ENCODE measurements at regions not wholly inside any gene's neighbourhood (a gene's known extent, or its start where the extent isn't known, plus 50 kb on each side); places are given as distances from the start of the nearest gene placed in this dataset.

- no peak for DNase-seq
Observed at GRCh38 chr1:103854279-103854678, 104.6 kb downstream of the AMY1C start.

- DNase-seq: no peak
Observed at GRCh38 chr1:103859721-103860120, 110.0 kb downstream of the AMY1C start.

- DNase-seq: no peak
Observed at GRCh38 chr1:103898576-103899345, 149.1 kb downstream of the AMY1C start.

DNA sequence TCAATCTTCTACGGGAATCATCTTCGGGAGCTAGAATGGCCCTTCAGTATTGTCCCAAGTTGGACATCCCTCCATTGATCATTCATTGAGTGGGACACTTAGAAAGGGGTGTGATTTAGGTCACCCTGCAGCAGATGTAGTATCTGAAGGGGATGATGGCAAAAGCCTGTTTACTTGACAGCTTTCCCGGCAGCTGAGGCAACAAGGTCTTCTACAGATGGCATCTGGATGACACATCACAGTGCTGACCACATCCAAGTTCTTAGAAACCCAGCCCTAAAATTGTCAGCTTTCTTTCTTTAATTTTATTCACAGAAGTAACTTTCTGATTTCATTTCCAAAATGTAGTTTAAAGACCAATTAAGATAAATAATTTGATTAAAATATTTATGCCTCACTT is 150.3 kb downstream of the AMY1C start:
- no peak for DNase-seq

DNA sequence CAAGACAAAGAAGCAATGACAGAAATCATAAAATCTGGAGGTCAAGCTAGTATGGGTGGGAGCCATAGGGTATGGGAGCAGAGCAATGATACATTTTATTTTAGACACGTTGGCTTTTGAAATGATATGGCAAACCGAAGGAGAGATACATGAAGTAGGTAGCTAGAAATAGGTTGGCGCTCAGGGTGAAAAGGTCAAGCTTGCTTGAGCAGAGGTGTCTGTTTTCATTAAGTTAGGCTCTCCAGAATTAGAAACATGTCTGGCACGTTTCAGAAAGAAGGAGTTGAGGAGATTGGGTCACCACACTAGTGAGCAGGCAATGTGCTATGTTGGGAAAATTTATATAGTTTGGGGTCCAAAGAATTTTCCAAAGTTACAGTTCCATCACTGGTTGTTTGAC is 151.4 kb downstream of the AMY1C start:
- no peak for DNase-seq

DNA sequence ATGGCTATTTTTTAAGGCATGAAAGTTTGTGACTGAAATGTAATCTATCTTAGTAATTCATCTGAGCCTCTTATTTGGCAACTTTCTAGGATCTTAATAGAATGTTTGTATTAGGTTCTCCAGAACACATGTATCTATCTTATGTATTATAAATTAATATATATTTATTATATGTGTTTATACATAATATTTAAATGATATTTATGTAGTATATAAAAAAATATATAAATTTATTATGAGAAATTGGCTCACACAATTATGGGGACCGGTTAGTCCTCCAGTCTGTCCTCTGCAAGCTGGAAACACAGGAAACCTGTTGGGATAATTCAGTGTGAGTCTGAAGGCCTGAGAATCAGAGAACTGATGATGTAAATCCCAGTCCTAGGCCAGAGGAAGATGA is 155.7 kb downstream of the AMY1C start:
- no peak for DNase-seq

DNA sequence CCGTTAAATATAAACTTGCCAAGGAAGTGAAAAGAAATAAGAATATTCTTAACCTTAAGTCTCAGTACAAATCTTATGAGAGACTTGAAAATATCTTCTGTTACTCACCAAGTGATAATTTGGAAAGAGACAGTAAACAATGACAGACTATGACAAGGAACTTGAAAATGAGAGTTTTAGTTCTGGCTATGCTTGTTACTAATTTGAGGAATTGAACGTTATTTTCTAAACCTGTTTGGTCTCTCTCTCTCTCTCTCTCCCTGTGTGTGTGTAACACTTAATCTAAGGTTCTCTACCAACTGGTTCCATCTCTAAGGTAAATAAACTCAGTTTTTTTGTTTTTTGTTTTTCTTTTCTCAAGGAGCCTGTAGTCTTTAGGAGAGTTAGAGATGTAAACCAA is 161.8 kb downstream of the AMY1C start:
- no peak for DNase-seq

- no peak for DNase-seq
Observed at GRCh38 chr1:103917795-103918194, 168.1 kb downstream of the AMY1C start.

DNA sequence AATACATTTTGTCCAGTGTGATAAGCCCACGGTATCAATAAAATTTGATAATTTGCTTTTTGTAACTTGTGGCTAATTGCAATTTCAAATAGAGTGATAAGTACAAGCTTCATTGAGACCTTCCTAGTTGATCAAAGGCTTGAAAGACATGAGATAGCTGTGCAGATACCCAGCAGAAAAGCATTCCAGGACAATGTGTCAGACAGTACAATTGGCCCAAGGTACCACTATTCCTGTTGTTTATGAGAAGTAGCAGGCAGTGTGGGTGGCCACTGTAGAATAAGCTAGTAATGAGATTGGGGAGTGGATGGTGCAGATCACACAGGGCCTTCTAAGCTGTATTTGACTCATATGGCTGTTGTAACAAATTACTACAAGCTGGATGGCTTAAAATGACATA is 182.2 kb downstream of the AMY1C start:
- no peak for DNase-seq

DNA sequence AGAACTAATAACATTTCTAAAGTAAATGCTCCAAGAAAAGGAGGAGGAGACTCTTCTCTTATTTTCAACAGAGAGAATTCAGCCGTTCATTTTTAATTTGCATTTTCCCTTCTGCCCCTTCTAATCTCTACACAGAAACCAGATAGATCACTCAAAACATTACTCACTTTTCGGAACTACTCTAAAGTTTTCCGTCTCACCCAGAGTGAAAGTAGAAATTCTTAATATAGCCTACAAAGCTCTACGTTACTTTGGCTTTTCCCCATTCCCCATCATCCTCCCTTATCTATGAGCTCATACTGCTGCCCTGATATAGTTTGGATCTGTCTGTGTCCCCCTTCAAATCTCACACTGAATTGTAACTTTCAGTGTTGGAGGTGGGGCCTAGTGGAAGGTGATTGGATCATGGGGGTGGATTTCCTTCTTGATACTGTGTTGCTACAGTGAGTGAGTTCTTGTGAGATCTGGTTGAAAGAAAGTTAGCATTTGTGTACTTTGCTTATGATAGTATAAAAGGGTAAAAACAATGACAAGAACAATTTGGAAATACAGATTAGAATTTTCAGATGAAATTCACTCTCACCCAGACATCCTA is 188.2 kb downstream of the AMY1C start:
- DNase-seq: no peak

DNA sequence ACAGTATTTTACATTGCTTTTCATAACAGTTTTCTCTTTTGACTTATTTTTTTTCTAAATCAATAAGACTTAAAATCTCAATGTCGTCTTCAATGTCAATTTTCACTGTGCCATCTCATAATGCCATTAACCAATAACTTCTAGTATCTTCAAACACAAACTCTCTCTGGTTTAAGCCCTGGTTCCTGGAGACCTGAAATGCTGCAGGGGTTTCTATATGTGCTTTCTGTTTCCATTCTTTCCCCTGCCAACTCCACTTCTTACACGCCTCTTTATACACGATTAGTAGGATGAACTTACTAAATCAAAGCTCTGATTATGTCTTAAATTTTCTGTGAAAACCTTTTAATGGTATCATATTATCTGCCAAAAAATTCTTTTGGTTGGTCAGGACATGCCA is 191.4 kb downstream of the AMY1C start:
- no peak for DNase-seq

- no peak for DNase-seq
Observed at GRCh38 chr1:103942029-103942428, 192.3 kb downstream of the AMY1C start.

GRCh38 chr1:103945774-103946173 is 196.1 kb downstream of the AMY1C start:
- DNase-seq: no peak

DNA sequence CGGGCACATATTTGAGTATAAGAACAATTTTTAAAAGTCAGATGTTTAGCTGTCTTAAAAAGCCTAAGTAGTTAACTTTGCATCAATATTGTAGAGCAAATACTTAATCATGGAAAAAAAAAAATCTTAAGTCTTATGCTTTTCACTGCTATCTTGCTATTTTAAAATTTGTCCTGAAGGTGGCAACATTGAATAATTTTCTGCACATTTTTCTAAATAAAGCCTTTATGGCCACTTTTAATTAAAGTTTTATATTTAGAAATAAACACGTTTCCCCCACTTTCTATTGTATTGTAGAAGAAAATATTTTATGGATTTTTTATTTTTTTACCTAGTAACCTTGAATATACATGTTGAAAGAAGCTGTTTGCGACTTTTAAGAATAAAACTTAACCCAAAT is 198.8 kb downstream of the AMY1C start:
- no peak for DNase-seq

DNA sequence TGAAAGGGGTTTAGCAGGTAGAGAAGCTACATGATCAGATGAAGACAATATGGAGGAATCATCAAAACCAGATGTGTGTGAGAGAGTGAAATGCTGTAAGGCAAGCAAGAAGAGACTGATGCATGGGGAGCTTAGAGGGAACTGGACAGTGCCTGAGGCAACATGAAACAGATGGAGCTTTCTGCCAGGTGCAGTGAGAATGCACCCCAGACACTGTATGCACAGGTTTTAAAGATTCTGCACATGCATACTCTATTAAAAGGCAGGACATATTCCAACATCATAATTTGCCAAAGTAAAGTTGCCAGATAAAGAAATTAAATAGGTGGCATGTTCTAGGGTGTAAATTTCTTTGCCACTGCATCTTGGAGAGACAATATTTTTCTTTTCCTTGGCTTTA is 200.1 kb downstream of the AMY1C start:
- no peak for DNase-seq

- no peak for DNase-seq
Observed at GRCh38 chr1:103953386-103953785, 203.7 kb downstream of the AMY1C start.

DNA sequence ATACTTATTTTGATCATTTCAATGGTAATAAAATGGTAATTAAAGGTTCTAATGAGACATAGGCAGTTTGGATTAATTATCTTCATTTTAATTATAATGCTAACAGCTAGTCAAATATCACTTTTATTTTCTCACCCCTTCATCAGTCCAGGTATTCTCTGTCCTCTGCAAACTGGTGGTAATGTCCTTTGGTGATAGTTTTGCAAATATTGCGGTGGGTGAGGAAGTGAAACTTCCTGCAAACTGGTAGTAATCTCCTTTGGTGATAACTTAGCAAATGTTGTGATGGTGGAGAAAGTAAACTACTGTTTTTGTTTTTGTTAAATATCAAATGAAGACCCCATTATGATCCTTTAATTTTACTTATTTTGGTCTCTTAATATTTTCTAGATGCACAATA is 209.0 kb downstream of the AMY1C start:
- DNase-seq: no peak

DNA sequence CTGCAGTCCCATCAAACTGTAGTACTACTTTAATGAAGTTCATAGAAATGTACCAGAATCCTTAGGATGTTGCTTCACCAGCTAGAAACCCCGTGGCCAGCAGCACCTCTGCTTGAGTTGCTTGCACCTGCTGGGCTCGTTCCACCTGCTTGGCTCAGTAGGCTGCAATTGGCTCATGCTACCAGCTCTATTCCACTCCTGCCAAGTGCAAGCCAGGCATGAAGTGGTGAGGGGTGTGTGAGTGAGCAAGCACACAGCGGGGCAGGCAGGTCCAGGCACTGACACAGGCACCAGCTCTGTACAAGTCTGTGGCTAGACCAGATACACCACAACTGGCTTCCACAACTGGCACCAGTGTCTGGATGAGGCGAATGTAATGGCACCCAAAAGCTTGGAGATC is 209.9 kb downstream of the AMY1C start:
- DNase-seq: no peak

- no peak for DNase-seq
Observed at GRCh38 chr1:103960045-103960444, 210.3 kb downstream of the AMY1C start.

DNA sequence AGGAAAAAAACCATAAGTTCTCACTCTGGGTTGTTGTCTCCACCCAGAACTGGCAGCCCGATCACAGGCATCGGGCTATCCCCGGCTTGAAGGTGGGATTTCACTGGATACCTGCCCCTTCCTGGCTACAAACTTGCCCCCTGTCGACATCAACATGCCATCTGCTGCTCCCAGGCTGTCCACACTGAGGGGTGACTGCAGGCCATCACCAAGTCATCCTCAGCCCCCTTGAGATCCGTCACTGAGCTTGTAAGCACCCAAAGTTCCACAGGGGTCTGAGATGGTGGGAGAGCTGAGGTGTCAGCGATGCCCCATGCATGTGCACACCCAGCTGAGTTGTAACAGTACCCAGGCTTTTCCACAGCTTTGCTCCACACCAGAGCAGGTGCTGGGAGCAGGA is 211.0 kb downstream of the AMY1C start:
- DNase-seq: no peak

GRCh38 chr1:103986792-103987191 is 237.1 kb downstream of the AMY1C start:
- no peak for DNase-seq

DNA sequence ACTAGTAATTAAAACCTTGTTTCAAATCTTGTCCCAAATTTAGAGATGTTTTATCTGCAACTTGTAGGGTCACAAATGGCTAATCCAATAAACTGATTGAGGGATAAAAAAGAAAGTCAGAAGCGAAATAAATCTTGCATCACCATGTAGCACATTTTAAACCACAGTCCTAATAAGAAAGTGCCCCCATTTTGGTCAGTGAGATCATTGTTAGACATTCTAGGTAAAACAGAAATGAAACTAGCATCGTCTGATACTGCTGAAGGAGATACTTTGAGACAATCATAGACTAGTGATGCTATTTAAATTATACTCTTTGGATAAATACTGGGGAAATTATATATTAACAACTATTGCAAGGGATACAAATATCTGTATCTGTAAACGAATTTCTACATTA is 247.9 kb downstream of the AMY1C start:
- DNase-seq: no peak

GRCh38 chr1:104018922-104019674 is 269.4 kb downstream of the AMY1C start:
- DNase-seq: no peak

GRCh38 chr1:104019675-104020049 is 270.0 kb downstream of the AMY1C start:
- no peak for DNase-seq
